ENCODE measurements at regions not wholly inside any gene's neighbourhood (a gene's known extent, or its start where the extent isn't known, plus 50 kb on each side); places are given as distances from the start of the nearest gene placed in this dataset.

DNA sequence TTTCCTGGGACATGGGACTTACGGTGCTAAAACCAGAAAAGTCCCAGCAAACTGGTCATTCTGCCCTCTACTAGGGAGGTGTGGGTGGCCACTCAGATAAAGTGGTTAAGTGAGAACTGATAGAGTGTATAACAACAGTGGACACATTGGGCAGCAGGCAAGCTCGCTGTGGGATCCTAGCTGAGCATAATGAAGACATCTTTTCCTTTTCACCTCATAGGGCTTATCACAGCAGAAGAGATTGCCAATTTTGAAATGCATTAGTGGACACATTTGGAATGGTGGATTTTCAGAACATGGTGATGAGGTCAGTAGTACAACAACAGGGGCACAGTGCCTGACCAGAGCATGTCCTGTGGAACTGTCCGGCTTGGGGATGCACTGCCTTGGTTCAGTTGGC is 477.1 kb upstream of the KIF2A start:
- no peak for DNase-seq (ENCODE audit: low read depth)

DNA sequence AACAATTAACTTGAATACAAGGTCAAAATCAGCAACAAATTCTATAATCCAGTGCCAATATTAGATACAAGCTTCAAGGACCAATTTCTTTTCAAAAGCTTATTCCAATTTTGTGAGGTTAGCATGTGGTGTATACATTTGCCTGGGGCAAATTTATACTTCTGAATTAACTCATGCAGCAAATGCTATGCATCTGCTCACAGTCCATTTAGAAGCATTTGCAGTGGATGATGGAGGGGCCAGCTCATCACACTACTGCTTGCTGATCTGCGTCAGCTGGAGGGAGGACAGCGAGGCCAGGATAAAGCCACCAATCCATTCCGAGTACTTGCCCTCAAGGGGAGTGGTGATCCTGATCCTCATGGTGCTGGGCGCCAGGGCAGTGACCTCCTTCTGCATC is 474.3 kb upstream of the KIF2A start:
- DNase-seq (ENCODE audit: low read depth) = no peak

DNA sequence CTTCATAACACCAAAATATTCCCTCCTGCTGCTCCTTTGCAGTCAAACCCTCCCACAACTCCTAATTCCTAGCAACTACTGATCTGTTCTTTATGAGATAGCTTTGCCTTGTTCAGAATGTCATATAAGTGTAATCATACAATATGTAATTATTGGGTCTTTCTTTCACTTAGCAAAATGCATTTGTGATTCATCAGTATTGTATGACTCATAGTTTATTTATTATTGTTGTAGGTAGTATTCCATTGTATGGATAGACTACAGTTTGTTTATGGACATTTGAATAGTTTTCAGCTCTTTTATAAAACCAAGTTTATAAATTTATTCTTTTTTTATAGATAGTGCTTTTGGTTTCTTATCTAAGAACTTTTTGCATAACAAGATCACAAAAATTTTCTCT is 468.2 kb upstream of the KIF2A start:
- no peak for DNase-seq (ENCODE audit: low read depth)

DNA sequence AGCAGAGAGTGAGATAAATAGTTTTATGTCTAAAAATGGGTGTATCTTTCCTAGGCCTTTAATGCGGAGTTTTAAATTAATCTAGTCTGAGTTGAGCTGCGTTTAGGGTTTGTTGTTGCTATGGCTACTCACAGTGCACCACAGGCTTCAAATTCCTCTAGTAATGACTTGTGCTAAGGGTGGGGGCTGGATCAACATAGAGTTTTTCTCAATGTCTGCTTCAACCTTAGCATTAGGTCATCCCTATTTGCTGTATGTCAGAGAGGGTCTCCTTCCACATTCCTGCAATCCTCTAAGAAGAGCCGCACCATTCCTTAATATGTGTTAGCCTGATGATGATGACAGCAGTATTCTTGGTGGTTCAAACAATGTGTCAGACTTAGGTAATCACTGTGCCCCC is 465.6 kb upstream of the KIF2A start:
- DNase-seq (ENCODE audit: low read depth) = no peak

DNA sequence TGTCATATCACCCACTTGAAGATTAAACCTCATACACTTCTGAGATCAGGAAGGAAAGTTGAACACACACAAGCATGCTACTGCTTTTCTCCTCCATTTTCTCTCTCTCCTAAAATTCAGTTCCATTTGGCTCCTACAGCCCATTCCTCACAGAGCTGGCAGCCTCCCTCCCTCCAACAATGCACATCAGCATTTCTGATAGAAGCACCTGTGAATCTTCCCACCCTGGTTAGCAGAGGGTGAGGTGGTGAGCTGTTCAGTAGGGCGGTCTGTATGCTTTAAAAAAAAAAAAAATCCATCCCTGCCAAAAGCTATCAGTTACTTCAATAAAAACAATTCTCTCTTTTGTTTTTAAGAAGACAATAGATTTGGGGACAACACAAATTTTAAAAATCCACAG is 463.2 kb upstream of the KIF2A start:
- no peak for DNase-seq (ENCODE audit: low read depth)

GRCh38 chr5:61850696-61851095 is 455.3 kb upstream of the KIF2A start:
- no peak for DNase-seq (ENCODE audit: low read depth)

DNA sequence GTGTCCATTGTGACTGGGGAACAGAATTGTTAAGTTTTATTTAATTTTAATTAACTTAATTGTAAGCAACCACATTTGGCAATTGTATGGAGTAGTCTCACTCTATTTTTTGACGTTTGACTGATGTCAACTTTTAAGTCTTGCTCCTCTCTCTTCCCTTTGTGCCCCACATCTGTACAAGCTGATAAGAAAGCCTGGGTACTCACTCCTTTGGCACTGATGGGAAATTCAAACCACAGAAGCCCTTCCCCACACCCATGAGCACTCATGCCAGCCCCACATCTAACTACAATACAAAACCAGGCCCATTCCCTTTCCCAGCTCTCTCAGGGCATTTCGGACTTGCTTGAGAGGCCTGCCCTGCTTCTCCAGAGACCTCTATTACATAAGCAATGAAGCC is 451.5 kb upstream of the KIF2A start:
- DNase-seq (ENCODE audit: low read depth) = no peak

DNA sequence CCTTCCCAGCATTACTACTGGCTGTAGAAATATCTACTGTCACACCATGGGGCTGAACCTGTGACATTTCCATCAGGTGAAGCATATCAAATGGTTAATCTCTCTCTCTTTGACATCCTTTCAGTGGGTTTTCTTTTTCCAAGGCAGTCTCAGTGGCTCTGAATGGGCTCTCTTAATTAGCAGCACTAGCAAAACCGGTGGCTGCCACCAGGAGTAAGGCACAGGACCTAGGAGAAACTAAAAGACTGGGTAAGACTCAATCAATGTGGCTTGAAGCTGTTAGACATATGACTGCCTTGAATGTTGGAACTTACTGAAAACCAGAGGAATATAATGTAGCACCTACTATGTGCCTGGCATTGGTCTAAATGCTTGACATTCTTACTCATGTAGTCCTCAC is 445.0 kb upstream of the KIF2A start:
- DNase-seq (ENCODE audit: low read depth) = no peak

GRCh38 chr5:61866930-61867329 is 439.1 kb upstream of the KIF2A start:
- DNase-seq (ENCODE audit: low read depth) = no peak

DNA sequence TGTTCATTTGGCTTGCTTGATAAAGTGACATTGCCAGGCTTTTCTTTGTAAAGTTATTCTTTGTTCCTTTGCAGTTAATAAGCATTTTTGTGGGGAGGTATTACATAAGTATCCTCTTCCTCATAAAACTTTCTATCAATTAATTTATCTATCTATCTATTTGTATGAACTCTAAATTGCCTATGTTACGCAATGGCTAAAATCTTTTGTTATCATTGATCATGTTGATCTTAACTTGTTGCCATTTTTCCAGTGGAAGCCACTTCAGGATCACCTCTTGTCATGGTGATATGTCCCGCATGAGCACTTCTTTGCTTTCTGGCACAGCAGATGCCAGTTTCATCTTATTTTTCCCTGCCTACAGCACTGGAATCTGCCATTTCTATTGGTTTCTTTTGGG is 436.7 kb upstream of the KIF2A start:
- no peak for DNase-seq (ENCODE audit: low read depth)

- DNase-seq (ENCODE audit: low read depth) = no peak
Observed at GRCh38 chr5:61878471-61878870, 427.5 kb upstream of the KIF2A start.

DNA sequence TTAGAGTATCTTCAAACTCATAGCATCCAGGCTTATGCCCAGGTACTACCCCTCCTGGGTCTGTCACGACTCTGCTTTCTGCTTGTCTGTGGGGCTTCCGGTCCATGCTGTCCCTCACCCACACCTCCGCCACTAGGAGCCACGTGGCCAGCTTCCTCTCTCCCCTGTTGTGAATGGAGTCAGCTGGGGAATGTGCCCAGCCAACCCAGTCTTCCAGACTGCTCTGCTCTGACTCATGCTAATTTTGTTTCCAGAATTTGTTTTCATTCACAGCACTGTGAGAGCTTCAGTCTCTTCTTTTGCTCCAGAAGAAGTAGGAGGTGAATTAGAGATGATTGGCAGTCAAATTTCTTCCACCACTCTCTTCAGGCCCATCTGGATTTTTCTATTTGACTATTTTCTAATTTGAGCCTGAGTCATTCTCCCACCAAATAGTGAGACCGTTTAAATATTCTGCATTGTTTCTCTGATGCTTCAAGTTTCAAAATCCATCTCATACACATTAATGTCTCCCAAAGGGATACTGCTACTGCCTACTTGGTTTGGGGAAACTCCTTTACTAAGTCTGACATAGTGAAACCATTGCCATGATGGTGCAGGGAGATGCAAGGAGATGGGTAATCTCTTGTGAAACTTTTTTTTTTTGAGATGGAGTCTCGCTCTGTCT is 424.1 kb upstream of the KIF2A start:
- no peak for DNase-seq (ENCODE audit: low read depth)

- DNase-seq (ENCODE audit: low read depth) = no peak
Observed at GRCh38 chr5:61882901-61883500, 423.0 kb upstream of the KIF2A start.

- DNase-seq (ENCODE audit: low read depth) = no peak
Observed at GRCh38 chr5:61884252-61884855, 421.7 kb upstream of the KIF2A start.

- no peak for DNase-seq (ENCODE audit: low read depth)
Observed at GRCh38 chr5:61886214-61886613, 419.8 kb upstream of the KIF2A start.

GRCh38 chr5:61887271-61887670 is 418.7 kb upstream of the KIF2A start:
- DNase-seq (ENCODE audit: low read depth) = no peak

- DNase-seq (ENCODE audit: low read depth) = no peak
Observed at GRCh38 chr5:61894046-61894445, 412.0 kb upstream of the KIF2A start.

DNA sequence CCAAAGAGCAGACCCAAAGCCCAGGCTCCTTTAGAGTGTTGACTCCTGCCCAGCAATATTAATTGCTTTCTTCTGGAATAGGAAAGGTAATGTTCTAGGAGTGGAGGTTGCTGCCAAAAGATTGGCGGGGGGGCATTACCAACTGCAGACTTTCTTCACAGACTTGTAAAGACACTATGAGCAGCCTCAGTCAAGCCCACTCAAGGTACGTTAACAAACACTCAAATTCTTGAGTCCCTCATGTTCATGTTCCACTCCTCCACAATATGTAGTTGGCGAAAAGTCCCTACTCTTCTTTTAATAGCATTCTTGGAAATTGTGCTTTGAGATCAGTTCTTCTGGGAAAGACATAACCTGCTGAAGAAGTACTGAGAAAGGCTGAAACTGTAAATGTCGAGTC is 409.2 kb upstream of the KIF2A start:
- no peak for DNase-seq (ENCODE audit: low read depth)

DNA sequence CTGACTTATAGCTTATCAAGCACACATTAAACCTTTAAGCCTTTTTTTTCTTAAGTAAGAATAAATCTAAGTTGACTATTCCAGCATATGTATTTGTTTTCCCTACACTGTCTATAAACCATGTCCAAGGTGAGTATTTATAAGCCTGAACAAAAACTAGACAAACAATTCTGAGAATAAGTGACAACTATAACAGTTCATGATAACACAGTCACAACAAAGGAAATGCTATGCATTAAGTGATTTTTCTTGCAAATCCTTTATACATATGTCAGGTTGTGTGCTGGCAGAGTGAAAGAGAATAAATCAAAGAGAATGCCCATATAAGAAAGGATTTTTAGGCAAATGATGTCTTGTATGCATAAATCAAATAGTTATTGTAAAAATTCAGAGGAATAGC is 408.8 kb upstream of the KIF2A start:
- no peak for DNase-seq (ENCODE audit: low read depth)

DNA sequence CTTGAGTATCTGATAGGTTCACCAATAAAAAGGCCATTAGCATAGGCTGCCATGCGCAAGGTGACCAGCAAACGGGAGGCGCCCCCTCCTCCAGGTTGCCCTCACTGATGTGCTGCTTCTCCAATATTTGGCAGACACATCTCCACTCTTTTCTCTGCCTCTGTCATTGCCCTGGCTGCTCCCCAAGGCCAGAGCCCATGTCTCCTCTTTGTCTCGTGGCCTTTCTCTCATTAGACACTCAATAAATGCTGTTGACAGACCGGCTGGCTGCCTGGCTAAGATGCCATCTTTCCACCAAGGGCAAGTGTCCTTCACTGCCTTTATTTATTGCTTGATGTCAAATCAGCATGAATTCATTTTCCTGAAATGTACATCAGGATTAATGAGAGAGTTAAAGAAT is 404.0 kb upstream of the KIF2A start:
- DNase-seq (ENCODE audit: low read depth) = no peak

GRCh38 chr5:61904730-61905129 is 401.3 kb upstream of the KIF2A start:
- no peak for DNase-seq (ENCODE audit: low read depth)

- DNase-seq (ENCODE audit: low read depth) = no peak
Observed at GRCh38 chr5:61905613-61906012, 400.4 kb upstream of the KIF2A start.

- no peak for DNase-seq (ENCODE audit: low read depth)
Observed at GRCh38 chr5:61906820-61907219, 399.2 kb upstream of the KIF2A start.

GRCh38 chr5:61907995-61908394 is 398.0 kb upstream of the KIF2A start:
- no peak for DNase-seq (ENCODE audit: low read depth)

Data from T-helper 22 cell (primary cell).